Thyroid gland (tissue), 4 donors: ENCODE measurements at regions not wholly inside any gene's neighbourhood (a gene's known extent, or its start where the extent isn't known, plus 50 kb on each side); places are given as distances from the start of the nearest gene placed in this dataset.
"Not testable (repeated sequence)": the region's sequence is repeated elsewhere in the genome, so short reads cannot be mapped to it uniquely, and the experiment has no call there.

Source experiments
- CTCF ChIP-seq, 6 experiments: fragments of 200-600 bp in 3 of 6; fragments of 450-650 bp in 3 of 6; sonication (generic) in 3 of 6; IDR thresholded peaks; one replicate each; pipeline ENCODE4 v1.5.1; 2016 to 2019; ENCODE audit warnings: antibody characterized with exemption in 6 of 6, mild to moderate bottlenecking in 2 of 6, inconsistent platforms in 1 of 6, moderate library complexity in 1 of 6
- POLR2A ChIP-seq, 2 donors: fragments of 450-650 bp; IDR thresholded peaks; one replicate each; pipeline ENCODE4 v1.6.1; 2017; ENCODE audit warnings: antibody characterized with exemption in 2 of 2, mild to moderate bottlenecking in 2 of 2, moderate library complexity in 1 of 2

GRCh38 chr9:94022476-94022875 is 61.8 kb upstream of the PTPDC1 start:
- TF ChIP-seq CTCF, POLR2A (IDR thresholded peaks at IDR 0.05): not testable (repeated sequence)
